ENCODE measurements at regions not wholly inside any gene's neighbourhood (a gene's known extent, or its start where the extent isn't known, plus 50 kb on each side); places are given as distances from the start of the nearest gene placed in this dataset.

- Histone ChIP-seq H3K4me1 (no peaks in the 10 kb centered on the region), H3K4me3 (ENCODE audit: low read depth, low read length) (no peak overlapping the region), H3K9me3 (no peaks in the 10 kb centered on the region), H3K27me3 (replicated peaks; ENCODE audit: control insufficient read depth, insufficient read depth, low read length) (no peaks in the 10 kb centered on the region), H3K36me3 (ENCODE audit: control insufficient read depth, insufficient read depth, low read length) (no peaks in the 10 kb centered on the region)
- no peak for TF ChIP-seq CTCF (IDR thresholded peaks at IDR 0.05; ENCODE audit: insufficient read depth in 1 of 2, low read depth in 1 of 2, low read length in 1 of 2, severe bottlenecking in 1 of 2, unreplicated experiment in 1 of 2)
- DNase-seq = no peak
- ChIA-PET POLR2A (no interaction called here), CTCF (no interaction called here)
- no peaks in the 10 kb centered on the region for H3K27me3 Mint-ChIP-seq (ENCODE audit: insufficient read depth, unreplicated experiment)
- no peaks in the 10 kb centered on the region for H3K36me3 Mint-ChIP-seq (ENCODE audit: insufficient read depth, unreplicated experiment)
- H3K9me3 Mint-ChIP-seq (ENCODE audit: unreplicated experiment) = no peaks in the 10 kb centered on the region
- no peaks in the 10 kb centered on the region for H3K4me1 Mint-ChIP-seq (ENCODE audit: low read depth, unreplicated experiment)
- H3K27ac Mint-ChIP-seq (ENCODE audit: unreplicated experiment) = no peak overlapping the region
- no peak overlapping the region for H3K4me3 Mint-ChIP-seq (ENCODE audit: unreplicated experiment)
- no TSS peak for BruUV-seq (replicated peaks)
- intact Hi-C loops (cut with micrococcal nuclease; ENCODE audit: unreplicated experiment) = no loop called here
Observed at GRCh38 chr5:4204276-4205141, 608.9 kb downstream of the IRX1 start.

GRCh38 chr5:4205398-4205797 lies 609.8 kb downstream of the IRX1 start:
- intact Hi-C loops (cut with micrococcal nuclease; ENCODE audit: unreplicated experiment) = no loop called here
- H3K36me3 Mint-ChIP-seq (ENCODE audit: insufficient read depth, unreplicated experiment) = no peaks in the 10 kb centered on the region
- Histone ChIP-seq H3K4me1 (no peaks in the 10 kb centered on the region), H3K27me3 (replicated peaks; ENCODE audit: control insufficient read depth, insufficient read depth, low read length) (no peaks in the 10 kb centered on the region), H3K4me3 (ENCODE audit: low read depth, low read length) (no peak overlapping the region), H3K36me3 (ENCODE audit: control insufficient read depth, insufficient read depth, low read length) (no peaks in the 10 kb centered on the region), H3K9me3 (no peaks in the 10 kb centered on the region)
- H3K4me1 Mint-ChIP-seq (ENCODE audit: low read depth, unreplicated experiment) = no peaks in the 10 kb centered on the region
- H3K9me3 Mint-ChIP-seq (ENCODE audit: unreplicated experiment) = no peaks in the 10 kb centered on the region
- no peak overlapping the region for H3K4me3 Mint-ChIP-seq (ENCODE audit: unreplicated experiment)
- CTCF ChIA-PET = no interaction called here
- H3K27me3 Mint-ChIP-seq (ENCODE audit: insufficient read depth, unreplicated experiment) = no peaks in the 10 kb centered on the region
- no TSS peak for BruUV-seq (replicated peaks)
- H3K27ac Mint-ChIP-seq (ENCODE audit: unreplicated experiment) = no peak overlapping the region
- TF ChIP-seq CTCF (IDR thresholded peaks at IDR 0.05; ENCODE audit: insufficient read depth in 1 of 2, low read depth in 1 of 2, low read length in 1 of 2, severe bottlenecking in 1 of 2, unreplicated experiment in 1 of 2) = no peak
- POLR2A ChIA-PET = no interaction called here
- DNase-seq = no peak

DNA sequence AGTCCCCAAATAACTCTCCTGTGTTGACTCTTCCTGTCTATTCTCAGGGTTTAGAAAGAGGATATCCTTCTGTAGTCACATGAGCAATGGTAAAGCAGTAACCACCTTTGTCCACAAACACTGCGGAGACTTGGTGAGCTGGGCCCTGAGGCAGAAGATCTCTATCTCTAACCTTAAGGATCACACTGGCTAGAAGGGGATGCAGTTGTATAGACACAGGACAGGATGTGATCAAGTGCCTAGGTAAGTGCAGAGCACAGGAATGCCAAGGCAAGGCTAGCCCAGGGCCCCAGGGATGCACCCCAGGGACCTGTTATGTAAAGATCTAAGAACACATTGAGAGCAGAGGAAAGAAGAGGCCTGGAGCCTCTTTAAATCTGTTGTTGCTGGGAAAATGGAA lies 610.5 kb downstream of the IRX1 start:
- intact Hi-C loops (cut with micrococcal nuclease; ENCODE audit: unreplicated experiment) = no loop called here
- H3K27me3 ChIP-seq (replicated peaks; ENCODE audit: control insufficient read depth, insufficient read depth, low read length) = no peaks in the 10 kb centered on the region
- no peak for DNase-seq
- Mint-ChIP-seq H3K27me3 (ENCODE audit: insufficient read depth, unreplicated experiment) (no peaks in the 10 kb centered on the region), H3K9me3 (ENCODE audit: unreplicated experiment) (no peaks in the 10 kb centered on the region), H3K4me1 (ENCODE audit: low read depth, unreplicated experiment) (no peaks in the 10 kb centered on the region), H3K36me3 (ENCODE audit: insufficient read depth, unreplicated experiment) (no peaks in the 10 kb centered on the region), H3K27ac (ENCODE audit: unreplicated experiment) (no peak overlapping the region), H3K4me3 (ENCODE audit: unreplicated experiment) (no peak overlapping the region)
- no peaks in the 10 kb centered on the region for H3K4me1 ChIP-seq
- ChIA-PET POLR2A (no interaction called here), CTCF (no interaction called here)
- no peaks in the 10 kb centered on the region for H3K36me3 ChIP-seq (ENCODE audit: control insufficient read depth, insufficient read depth, low read length)
- no peak overlapping the region for H3K4me3 ChIP-seq (ENCODE audit: low read depth, low read length)
- no peak for TF ChIP-seq CTCF (IDR thresholded peaks at IDR 0.05; ENCODE audit: insufficient read depth in 1 of 2, low read depth in 1 of 2, low read length in 1 of 2, severe bottlenecking in 1 of 2, unreplicated experiment in 1 of 2)
- no peaks in the 10 kb centered on the region for H3K9me3 ChIP-seq
- no TSS peak for BruUV-seq (replicated peaks)

Data from Caco-2 (cell line).